Spinal cord (tissue), 9 donors: ENCODE measurements at regions not wholly inside any gene's neighbourhood (a gene's known extent, or its start where the extent isn't known, plus 50 kb on each side); places are given as distances from the start of the nearest gene placed in this dataset.
A peak's percentile ranks its signal among the peaks of the same experiment; 100 is the strongest.

Experiments
- DNase-seq, 6 donors: peaks; one replicate each; pipeline versions ENCODE4 v3.0.0 to v3.0.0-alpha.2; 2013 to 2015; ENCODE audit warnings: low spot score in 6 of 6, low read depth in 4 of 6
- H3K27ac ChIP-seq: one replicate; pipeline ENCODE4 v1.5.1; 2013; ENCODE audit warnings: low read depth, low read length, control low read depth
- H3K27me3 ChIP-seq: one replicate; pipeline ENCODE4 v1.6.1; 2013; ENCODE audit warnings: low read length; ENCODE audit not compliant: control insufficient read depth, insufficient read depth
- H3K36me3 ChIP-seq: one replicate; pipeline ENCODE4 v1.6.1; 2013; ENCODE audit warnings: low read length; ENCODE audit not compliant: control insufficient read depth, insufficient read depth
- H3K4me1 ChIP-seq: one replicate; pipeline ENCODE4 v1.6.1; 2013; ENCODE audit warnings: low read length; ENCODE audit not compliant: control insufficient read depth, insufficient read depth
- H3K4me3 ChIP-seq: one replicate; pipeline ENCODE4 v1.5.1; 2013; ENCODE audit warnings: low read depth, low read length, control low read depth
- H3K9me3 ChIP-seq: one replicate; pipeline ENCODE4 v1.6.1; 2013; ENCODE audit warnings: low read length; ENCODE audit not compliant: control insufficient read depth, insufficient read depth
- WGBS: methylation state at CpG from one replicate; pipeline ENCODE4 v1.1.5; 2013; ENCODE audit warnings: missing lambda C conversion rate; ENCODE audit not compliant: insufficient coverage; 5-methylcytosine and 5-hydroxymethylcytosine counted together
- donor health status: healthy.

DNA sequence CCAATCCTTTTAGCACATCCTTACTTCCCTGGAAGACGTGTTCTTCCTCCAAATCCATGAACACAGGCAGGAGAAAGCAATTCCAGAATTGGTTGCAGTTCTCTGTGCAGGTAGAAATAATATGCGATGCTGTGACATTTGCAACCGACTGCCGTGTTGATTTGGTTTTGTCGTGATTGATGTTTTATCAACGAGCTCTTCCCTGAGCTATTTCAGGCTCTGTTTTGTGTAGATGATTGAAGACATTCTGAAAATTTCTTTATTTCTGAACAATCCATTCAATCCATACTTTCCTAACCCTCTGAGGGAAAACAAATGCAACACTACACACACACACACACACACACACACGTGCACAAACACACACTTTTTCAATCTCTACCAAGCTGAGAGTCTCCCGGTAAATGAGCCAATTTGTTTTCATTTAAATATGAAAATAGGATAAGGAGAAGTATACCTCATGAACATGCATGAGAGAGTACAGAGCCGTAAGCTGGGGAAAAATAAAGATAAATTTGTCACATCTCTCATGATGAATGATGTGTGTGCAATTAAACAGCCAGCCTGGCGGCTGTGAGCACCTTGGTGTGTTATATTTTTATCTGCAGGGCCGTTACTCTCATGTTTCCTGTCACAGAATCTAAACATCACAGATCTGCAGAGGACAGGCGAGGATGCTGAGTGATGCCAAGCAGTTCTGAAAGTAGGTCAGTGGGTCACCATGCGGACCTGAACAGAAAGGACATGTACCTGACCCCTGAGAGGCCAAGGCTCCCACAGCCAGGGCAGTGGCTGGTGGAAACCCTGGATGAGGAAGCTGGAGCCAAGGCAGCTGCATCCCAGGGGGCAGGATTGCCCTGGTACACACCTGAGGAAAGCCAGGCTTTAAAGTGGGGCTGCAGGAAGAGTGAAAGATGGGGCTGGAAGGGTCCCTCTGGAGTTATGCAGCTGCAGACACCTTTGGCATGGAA lies 64.8 kb downstream of the PDCL3 start:
- no peak overlapping the region for H3K4me3 ChIP-seq
- no peaks in the 10 kb centered on the region for H3K9me3 ChIP-seq
- WGBS: 51% methylated on average over 6 of the region's 13 CpGs
- peaks cover 25% of the 10 kb centered on the region for H3K4me1 ChIP-seq
- peak in 2 of 6 donors; percentile 18 to 86 for DNase-seq
- H3K27me3 ChIP-seq: no peaks in the 10 kb centered on the region
- H3K36me3 ChIP-seq: no peaks in the 10 kb centered on the region
- H3K27ac ChIP-seq: no peak overlapping the region

- Histone ChIP-seq H3K4me3 (no peak overlapping the region), H3K27me3 (no peaks in the 10 kb centered on the region), H3K4me1 (peaks cover 25% of the 10 kb centered on the region), H3K9me3 (no peaks in the 10 kb centered on the region), H3K36me3 (no peaks in the 10 kb centered on the region), H3K27ac (no peak overlapping the region)
- WGBS: 85% methylated on average over 13 of the region's 13 CpGs
- no peak for DNase-seq
These were observed 65.7 kb downstream of the PDCL3 start for GRCh38 chr2:100628506-100628905.

DNA sequence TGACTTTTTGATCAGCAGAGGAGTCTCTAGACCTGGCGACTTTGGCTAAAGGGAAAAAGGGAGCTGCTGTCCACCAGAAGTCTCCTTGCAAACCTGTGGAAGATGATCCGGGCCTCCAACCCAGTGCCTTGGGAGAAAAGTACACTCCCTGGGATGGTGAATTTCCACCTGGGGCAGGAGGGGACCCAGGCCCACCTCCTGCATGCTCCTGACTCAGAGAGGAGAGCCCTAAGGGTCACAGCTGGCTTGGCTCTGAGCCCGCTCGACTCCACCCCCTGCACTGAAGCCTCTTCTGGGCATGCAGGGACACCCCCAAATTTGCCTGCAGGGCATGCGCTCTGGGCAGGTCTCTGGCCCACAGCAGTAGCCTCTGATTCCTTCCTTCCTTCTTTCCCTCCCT lies 66.5 kb downstream of the PDCL3 start:
- 95% methylated on average over 5 of the region's 5 CpGs for WGBS
- DNase-seq: no peak
- no peaks in the 10 kb centered on the region for H3K27me3 ChIP-seq
- peaks cover 25% of the 10 kb centered on the region for H3K4me1 ChIP-seq
- no peaks in the 10 kb centered on the region for H3K9me3 ChIP-seq
- H3K4me3 ChIP-seq: no peak overlapping the region
- H3K36me3 ChIP-seq: no peaks in the 10 kb centered on the region
- H3K27ac ChIP-seq: no peak overlapping the region

- Histone ChIP-seq H3K27ac (no peak overlapping the region), H3K4me3 (no peak overlapping the region), H3K36me3 (no peaks in the 10 kb centered on the region), H3K4me1 (peaks cover 22% of the 10 kb centered on the region), H3K27me3 (no peaks in the 10 kb centered on the region), H3K9me3 (no peaks in the 10 kb centered on the region)
- DNase-seq: no peak
- WGBS: 63% methylated on average over 5 of the region's 8 CpGs
These were observed 67.7 kb downstream of the PDCL3 start for GRCh38 chr2:100630473-100630977.

DNA sequence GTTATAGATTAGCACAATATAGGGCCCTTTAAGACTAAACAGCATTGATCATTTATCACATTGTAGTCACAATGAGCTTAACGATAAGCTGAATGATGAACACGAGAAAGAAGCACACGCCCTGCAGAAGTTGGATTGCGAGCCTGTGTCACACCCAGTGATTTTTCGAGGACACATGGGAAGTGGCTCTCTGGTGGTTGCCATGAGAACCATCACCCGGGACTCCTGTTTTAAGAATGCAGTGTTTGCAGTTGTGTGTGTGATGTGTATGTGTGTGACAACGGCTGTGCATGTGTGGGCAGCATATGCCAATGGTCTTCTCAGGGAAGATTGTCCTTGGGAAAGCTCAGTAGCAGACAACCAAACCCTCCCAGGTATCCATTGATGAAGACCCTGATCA lies 69.2 kb downstream of the PDCL3 start:
- Histone ChIP-seq H3K4me1 (peaks cover 16% of the 10 kb centered on the region), H3K4me3 (no peak overlapping the region), H3K9me3 (no peaks in the 10 kb centered on the region), H3K27ac (no peak overlapping the region), H3K27me3 (no peaks in the 10 kb centered on the region), H3K36me3 (no peaks in the 10 kb centered on the region)
- 45% methylated on average over 6 of the region's 7 CpGs for WGBS
- peak in 1 of 6 donors; percentile 57 for DNase-seq

DNA sequence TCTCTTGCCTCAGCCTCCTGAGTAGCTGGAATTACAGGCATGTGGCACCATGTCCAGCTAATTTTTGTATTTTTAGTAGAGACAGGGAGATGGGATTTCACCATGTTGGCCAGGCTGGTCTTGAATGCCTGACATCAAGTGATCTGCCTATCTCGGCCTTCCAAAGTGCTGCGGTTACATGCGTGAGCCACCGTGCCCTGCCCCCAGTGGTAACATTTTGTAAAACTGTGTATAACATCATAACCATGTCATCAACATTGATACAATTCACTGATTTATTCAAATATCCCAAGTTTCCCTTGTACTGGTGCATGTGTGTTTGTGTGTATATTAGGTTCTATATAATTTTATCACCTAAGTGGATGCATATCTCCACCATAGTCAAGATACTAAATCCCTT lies 70.0 kb downstream of the PDCL3 start:
- Histone ChIP-seq H3K27ac (no peak overlapping the region), H3K36me3 (no peaks in the 10 kb centered on the region), H3K4me1 (peaks cover 14% of the 10 kb centered on the region), H3K4me3 (no peak overlapping the region), H3K27me3 (no peaks in the 10 kb centered on the region), H3K9me3 (no peaks in the 10 kb centered on the region)
- 67% methylated on average over 3 of the region's 4 CpGs for WGBS
- DNase-seq: no peak

DNA sequence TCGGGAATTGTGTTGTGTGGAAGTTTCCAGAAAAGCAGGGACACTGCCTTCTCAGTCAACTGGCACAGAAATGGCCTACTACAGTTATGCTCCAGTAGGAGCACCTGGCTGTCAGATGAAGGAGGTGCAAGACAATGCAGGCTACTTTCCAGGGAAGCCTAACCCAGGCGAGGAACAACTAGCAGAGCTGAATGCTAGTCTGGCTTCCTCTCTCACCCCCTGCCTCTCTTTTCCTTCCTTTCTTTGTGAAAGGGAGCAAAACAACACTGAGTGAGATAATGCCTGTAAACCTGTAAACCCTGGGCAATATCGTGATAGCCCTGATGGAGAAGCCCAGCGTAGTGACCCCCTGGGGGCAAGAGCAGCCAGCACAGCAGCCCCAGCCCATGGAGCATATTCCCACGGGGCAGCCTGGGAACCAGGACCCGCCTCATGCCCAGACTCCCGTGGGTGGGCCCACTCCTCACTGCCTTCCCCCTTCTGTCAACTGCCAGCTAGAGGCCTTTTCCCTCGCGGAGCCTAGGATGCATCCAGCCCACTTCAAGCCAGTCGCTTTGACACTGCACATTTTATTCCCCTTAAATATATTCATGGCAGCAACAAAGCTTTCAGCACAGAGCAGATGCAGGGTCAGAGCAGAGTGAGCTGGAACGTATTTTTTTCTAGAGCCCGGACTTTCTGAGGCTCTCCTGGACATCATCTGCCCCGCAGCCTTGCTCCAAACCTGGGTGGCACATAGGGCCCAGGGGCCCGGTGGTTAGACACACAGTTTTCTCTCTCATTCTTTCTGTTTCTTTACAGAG lies 77.0 kb downstream of the PDCL3 start:
- WGBS: 32% methylated on average over 14 of the region's 14 CpGs

GRCh38 chr2:100640431-100641124 lies 77.8 kb downstream of the PDCL3 start:
- H3K36me3 ChIP-seq: no peaks in the 10 kb centered on the region
- no peaks in the 10 kb centered on the region for H3K9me3 ChIP-seq
- DNase-seq: peak in 2 of 6 donors; percentile 24 to 79
- peaks cover 23% of the 10 kb centered on the region for H3K4me1 ChIP-seq
- H3K27ac ChIP-seq: peak overlapping the region; percentile 37
- H3K27me3 ChIP-seq: no peaks in the 10 kb centered on the region
- WGBS: 42% methylated on average over 6 of the region's 21 CpGs
- H3K4me3 ChIP-seq: no peak overlapping the region

More for the DNA sequence above, 77.0 kb downstream of the PDCL3 start:
- H3K27ac ChIP-seq: peak overlapping the region; percentile 37
- H3K9me3 ChIP-seq: no peaks in the 10 kb centered on the region
- no peak overlapping the region for H3K4me3 ChIP-seq
- H3K36me3 ChIP-seq: no peaks in the 10 kb centered on the region
- peak in 2 of 6 donors; percentile 18 to 41 for DNase-seq
- peaks cover 23% of the 10 kb centered on the region for H3K4me1 ChIP-seq
- no peaks in the 10 kb centered on the region for H3K27me3 ChIP-seq

DNA sequence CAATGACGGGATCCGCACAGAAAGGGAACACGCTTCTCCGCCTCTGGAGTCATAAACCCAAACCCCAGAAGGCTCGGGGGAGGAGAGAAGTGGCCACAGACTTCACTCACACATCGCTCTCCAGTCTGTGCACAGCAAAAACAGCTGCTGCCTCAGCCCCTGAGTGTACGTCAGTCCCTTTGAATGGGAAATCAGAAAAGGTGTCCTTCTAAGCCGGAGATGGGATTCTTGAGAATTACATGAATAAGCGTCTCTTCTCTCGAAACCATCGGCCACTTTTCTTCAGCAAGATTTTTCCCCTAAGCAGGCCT lies 78.3 kb downstream of the PDCL3 start:
- H3K27me3 ChIP-seq: no peaks in the 10 kb centered on the region
- H3K36me3 ChIP-seq: no peaks in the 10 kb centered on the region
- H3K27ac ChIP-seq: no peak overlapping the region
- WGBS: 93% methylated on average over 3 of the region's 11 CpGs
- peaks cover 25% of the 10 kb centered on the region for H3K4me1 ChIP-seq
- no peak for DNase-seq
- no peaks in the 10 kb centered on the region for H3K9me3 ChIP-seq
- no peak overlapping the region for H3K4me3 ChIP-seq
